Right lobe of liver (tissue), 6 donors: ENCODE measurements at regions not wholly inside any gene's neighbourhood (a gene's known extent, or its start where the extent isn't known, plus 50 kb on each side); places are given as distances from the start of the nearest gene placed in this dataset.

ENCODE experiments used
- ATAC-seq, 4 donors: fragments of 200-7000 bp; cut with Tn5 transposase; one replicate each; pipeline ENCODE4 v1.9.1; 2020; ENCODE audit warnings: mild to moderate bottlenecking in 4 of 4, moderate library complexity in 4 of 4
- DNase-seq, 3 donors: peaks; one replicate each; pipeline ENCODE4 v3.0.0-alpha.2; 2020
- H3K27ac ChIP-seq, 3 donors: fragments of 200-600 bp; one replicate each; pipeline ENCODE4 v1.8.0; 2022
- H3K27me3 ChIP-seq, 2 donors: fragments of 200-600 bp; one replicate each; pipeline ENCODE4 v1.8.0; 2022
- H3K36me3 ChIP-seq, 4 donors: fragments of 200-600 bp; sonication (generic) in 1 of 4; one replicate each; pipeline versions ENCODE4 v1.5.1 to v1.8.0; 2017 to 2022; ENCODE audit warnings: control low read depth in 1 of 4
- H3K4me1 ChIP-seq, 4 donors: fragments of 200-600 bp; sonication (generic) in 1 of 4; one replicate each; pipeline versions ENCODE4 v1.5.1 to v1.8.0; 2017 to 2022; ENCODE audit warnings: control low read depth in 1 of 4
- H3K4me3 ChIP-seq, 3 donors: fragments of 200-600 bp; one replicate each; pipeline ENCODE4 v1.8.0; 2022
- H3K9me3 ChIP-seq, 4 donors: fragments of 200-600 bp; sonication (generic) in 1 of 4; one replicate each; pipeline versions ENCODE4 v1.5.1 to v1.8.0; 2017 to 2022; ENCODE audit warnings: control low read depth in 1 of 4
- CTCF ChIP-seq, 4 donors: fragments of 200-600 bp in 3 of 4; fragments of 450-650 bp in 1 of 4; IDR thresholded peaks; one replicate each; pipeline versions ENCODE4 v1.5.1 to v1.8.0; 2016 to 2022; ENCODE audit warnings: antibody characterized with exemption in 4 of 4, mild to moderate bottlenecking in 2 of 4
- POLR2A ChIP-seq: fragments of 450-650 bp; IDR thresholded peaks from one replicate; pipeline ENCODE4 v1.6.1; 2017; ENCODE audit warnings: antibody characterized with exemption, mild to moderate bottlenecking
- WGBS: methylation state at CpG from one replicate; pipeline ENCODE4 v1.1.6; 2018; ENCODE audit warnings: low coverage, low lambda C conversion rate; ENCODE audit not compliant: insufficient coverage; ENCODE audit errors: missing lambda C conversion rate; 5-methylcytosine and 5-hydroxymethylcytosine counted together
- intact Hi-C, 2 donors: fragments of 100-400 bp; cut with DNase I; formaldehyde crosslinking; loops; one replicate each; pipeline versions ENCODE4 v1.11.2 to v1.14.1; 2022
- donor health status: DM: no; HTN: yes; CAD: no.
- donor health status: DM: no; HTN: no; CAD: no.
- donor health status: DM: no; HTN: no; CAD: no.
- donor health status: DM: no; HTN: yes; CAD: no.
- donor health status: DM: no; HTN: yes; CAD: no.

- intact Hi-C loops, result no loop called here
- no peak for TF ChIP-seq POLR2A
- no peak for TF ChIP-seq CTCF (IDR thresholded peaks at IDR 0.05)
- WGBS, result 59% methylated on average over 4 of the region's 4 CpGs
These were observed 172.5 kb downstream of the RASEF start for GRCh38 chr9:82890401-82890800.

GRCh38 chr9:82890865-82891264 is 172.1 kb downstream of the RASEF start:
- DNase-seq, result no peak
- Histone ChIP-seq H3K36me3 (no peaks in the 10 kb centered on the region), H3K27ac (no peak overlapping the region), H3K4me3 (no peak overlapping the region), H3K27me3 (no peaks in the 10 kb centered on the region), H3K9me3 (no peaks in the 10 kb centered on the region), H3K4me1 (no peaks in the 10 kb centered on the region)
- no peak for ATAC-seq
- TF ChIP-seq CTCF (IDR thresholded peaks at IDR 0.05) (no peak), POLR2A (no peak)
- intact Hi-C loops, result no loop called here

More at GRCh38 chr9:82890401-82890800, 172.5 kb downstream of the RASEF start:
- ATAC-seq, result no peak
- Histone ChIP-seq H3K27me3 (no peaks in the 10 kb centered on the region), H3K4me1 (no peaks in the 10 kb centered on the region), H3K36me3 (no peaks in the 10 kb centered on the region), H3K27ac (no peak overlapping the region), H3K4me3 (no peak overlapping the region), H3K9me3 (no peaks in the 10 kb centered on the region)
- DNase-seq, result no peak

GRCh38 chr9:82891321-82891720 is 171.6 kb downstream of the RASEF start:
- no peak overlapping the region for H3K4me3 ChIP-seq
- 29% methylated on average over 1 of the region's 1 CpG for WGBS

GRCh38 chr9:82893549-82893948 is 169.4 kb downstream of the RASEF start:
- Histone ChIP-seq H3K4me1 (no peaks in the 10 kb centered on the region), H3K27ac (no peak overlapping the region), H3K27me3 (no peaks in the 10 kb centered on the region), H3K36me3 (no peaks in the 10 kb centered on the region), H3K4me3 (no peak overlapping the region), H3K9me3 (no peaks in the 10 kb centered on the region)
- ATAC-seq (no peak), DNase-seq (no peak)
- no peak for TF ChIP-seq CTCF (IDR thresholded peaks at IDR 0.05)
- no peak for TF ChIP-seq POLR2A
- intact Hi-C loops, result no loop called here

More at GRCh38 chr9:82891321-82891720, 171.6 kb downstream of the RASEF start:
- Histone ChIP-seq H3K27me3 (no peaks in the 10 kb centered on the region), H3K9me3 (no peaks in the 10 kb centered on the region), H3K36me3 (no peaks in the 10 kb centered on the region), H3K27ac (no peak overlapping the region), H3K4me1 (no peaks in the 10 kb centered on the region)
- DNase-seq, result no peak
- intact Hi-C loops, result no loop called here
- TF ChIP-seq POLR2A (no peak), CTCF (IDR thresholded peaks at IDR 0.05) (no peak)
- ATAC-seq, result no peak

- H3K36me3 ChIP-seq, result no peaks in the 10 kb centered on the region
These were observed 168.4 kb downstream of the RASEF start for GRCh38 chr9:82894548-82894947.

More at GRCh38 chr9:82894548-82894947, 168.4 kb downstream of the RASEF start:
- Histone ChIP-seq H3K9me3 (no peaks in the 10 kb centered on the region), H3K4me1 (no peaks in the 10 kb centered on the region), H3K27me3 (no peaks in the 10 kb centered on the region), H3K27ac (no peak overlapping the region), H3K4me3 (no peak overlapping the region)
- intact Hi-C loops, result no loop called here
- ATAC-seq, result no peak
- no peak for DNase-seq
- no peak for TF ChIP-seq POLR2A
- no peak for TF ChIP-seq CTCF (IDR thresholded peaks at IDR 0.05)
- WGBS, result 20% methylated on average over 1 of the region's 1 CpG
